ENCODE measurements at regions not wholly inside any gene's neighbourhood (a gene's known extent, or its start where the extent isn't known, plus 50 kb on each side); places are given as distances from the start of the nearest gene placed in this dataset.

DNA sequence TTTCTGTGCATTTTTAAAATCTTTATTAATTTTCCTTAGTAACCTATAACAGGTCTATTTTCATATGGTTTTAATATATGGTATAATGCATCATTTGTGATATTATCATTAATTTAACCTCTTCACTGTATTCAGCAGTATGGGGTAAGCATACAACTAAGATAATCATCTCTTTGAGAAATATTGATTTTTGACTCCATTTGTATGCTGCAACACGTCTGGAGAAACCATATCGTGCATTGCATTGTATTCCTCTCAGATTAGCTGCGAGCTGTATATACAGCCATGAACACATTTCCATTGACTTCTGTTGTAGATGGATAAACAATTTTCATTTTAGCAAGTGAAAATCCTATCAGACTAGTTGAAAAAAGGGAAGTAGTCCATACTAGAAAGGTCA lies 2275.8 kb upstream of the PCDH20 start:
- Histone ChIP-seq H3K27ac (ENCODE audit: low read depth, low read length) (no peak overlapping the region), H3K4me1 (ENCODE audit: control insufficient read depth, insufficient read depth, low read length) (no peaks in the 10 kb centered on the region), H3K9me3 (ENCODE audit: control insufficient read depth, insufficient read depth, low read depth, low read length) (peaks cover 11% of the 10 kb centered on the region), H3K9ac (ENCODE audit: low read length) (no peak overlapping the region), H3K27me3 (ENCODE audit: control insufficient read depth, insufficient read depth, low read length) (no peaks in the 10 kb centered on the region), H3K36me3 (ENCODE audit: control insufficient read depth, insufficient read depth, low read length) (no peaks in the 10 kb centered on the region), H3K4me3 (ENCODE audit: low read depth, low read length) (no peak overlapping the region)

DNA sequence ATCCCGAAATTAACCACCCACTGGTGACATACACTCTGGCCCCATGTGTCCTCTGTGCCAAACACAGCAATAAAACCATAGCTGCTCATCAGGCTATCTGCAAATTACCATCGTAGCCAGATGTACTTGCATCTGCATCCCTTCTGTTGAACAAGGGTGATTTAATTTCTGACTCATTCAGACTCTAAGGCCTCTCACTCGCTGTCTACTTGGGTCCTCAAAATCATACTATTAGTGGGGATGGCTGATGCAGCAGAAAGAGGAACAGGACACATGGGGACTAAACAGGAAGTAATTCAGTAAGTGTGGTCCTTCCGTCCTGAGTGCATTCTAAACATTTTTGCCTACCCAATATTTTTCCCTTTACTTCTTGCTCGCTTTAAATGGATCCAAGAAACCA lies 2275.0 kb upstream of the PCDH20 start:
- Histone ChIP-seq H3K4me3 (ENCODE audit: low read depth, low read length) (no peak overlapping the region), H3K27me3 (ENCODE audit: control insufficient read depth, insufficient read depth, low read length) (no peaks in the 10 kb centered on the region), H3K27ac (ENCODE audit: low read depth, low read length) (no peak overlapping the region), H3K4me1 (ENCODE audit: control insufficient read depth, insufficient read depth, low read length) (no peaks in the 10 kb centered on the region), H3K9me3 (ENCODE audit: control insufficient read depth, insufficient read depth, low read depth, low read length) (peaks cover 11% of the 10 kb centered on the region), H3K9ac (ENCODE audit: low read length) (no peak overlapping the region), H3K36me3 (ENCODE audit: control insufficient read depth, insufficient read depth, low read length) (no peaks in the 10 kb centered on the region)

DNA sequence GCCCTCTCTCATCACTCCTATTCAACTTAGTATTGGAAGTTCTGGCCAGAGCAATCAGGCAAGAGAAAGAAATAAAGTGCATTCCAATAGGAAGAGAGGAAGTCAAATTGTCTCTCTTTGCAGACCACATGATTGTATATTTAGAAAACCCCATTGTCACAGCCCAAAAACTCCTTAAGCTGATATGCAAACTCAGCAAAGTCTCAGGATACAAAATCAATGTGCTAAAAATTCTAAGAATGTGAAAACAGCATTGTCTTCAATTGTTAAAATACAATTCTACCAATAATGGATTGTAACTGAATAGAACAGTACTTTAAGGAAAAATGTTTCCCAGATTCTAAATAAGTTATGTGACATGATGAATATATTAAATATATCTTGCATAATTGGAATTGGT lies 2269.2 kb upstream of the PCDH20 start:
- Histone ChIP-seq H3K27ac (ENCODE audit: low read depth, low read length) (no peak overlapping the region), H3K36me3 (ENCODE audit: control insufficient read depth, insufficient read depth, low read length) (no peaks in the 10 kb centered on the region), H3K4me3 (ENCODE audit: low read depth, low read length) (no peak overlapping the region), H3K27me3 (ENCODE audit: control insufficient read depth, insufficient read depth, low read length) (no peaks in the 10 kb centered on the region), H3K9me3 (ENCODE audit: control insufficient read depth, insufficient read depth, low read depth, low read length) (no peaks in the 10 kb centered on the region; the same call in 1 of the 2 replicates), H3K4me1 (ENCODE audit: control insufficient read depth, insufficient read depth, low read length) (peaks cover 11% of the 10 kb centered on the region), H3K9ac (ENCODE audit: low read length) (no peak overlapping the region)

DNA sequence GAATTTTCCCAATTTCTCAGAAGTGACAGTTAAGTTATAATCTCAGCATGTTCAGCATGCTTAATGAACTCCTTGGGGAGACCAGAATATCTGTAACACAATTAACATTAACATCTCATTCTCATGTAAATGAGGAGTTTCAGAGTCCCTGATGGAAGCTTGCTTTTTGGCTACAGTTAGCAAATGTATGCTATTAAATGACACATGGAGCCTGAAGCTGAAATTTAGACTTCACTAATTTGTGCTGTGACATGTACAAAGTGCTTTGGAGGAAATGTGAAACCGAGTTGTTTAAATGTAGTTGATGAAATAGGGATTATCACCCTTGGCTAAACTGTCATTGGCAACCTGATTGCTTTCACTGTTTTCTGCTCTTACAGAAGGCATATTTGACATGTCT lies 2265.1 kb upstream of the PCDH20 start:
- Histone ChIP-seq H3K27ac (ENCODE audit: low read depth, low read length) (no peak overlapping the region), H3K36me3 (ENCODE audit: control insufficient read depth, insufficient read depth, low read length) (no peaks in the 10 kb centered on the region), H3K27me3 (ENCODE audit: control insufficient read depth, insufficient read depth, low read length) (no peaks in the 10 kb centered on the region), H3K9ac (ENCODE audit: low read length) (no peak overlapping the region), H3K4me1 (ENCODE audit: control insufficient read depth, insufficient read depth, low read length) (peaks cover 11% of the 10 kb centered on the region), H3K9me3 (ENCODE audit: control insufficient read depth, insufficient read depth, low read depth, low read length) (no peaks in the 10 kb centered on the region; the same call in 1 of the 2 replicates), H3K4me3 (ENCODE audit: low read depth, low read length) (no peak overlapping the region)

DNA sequence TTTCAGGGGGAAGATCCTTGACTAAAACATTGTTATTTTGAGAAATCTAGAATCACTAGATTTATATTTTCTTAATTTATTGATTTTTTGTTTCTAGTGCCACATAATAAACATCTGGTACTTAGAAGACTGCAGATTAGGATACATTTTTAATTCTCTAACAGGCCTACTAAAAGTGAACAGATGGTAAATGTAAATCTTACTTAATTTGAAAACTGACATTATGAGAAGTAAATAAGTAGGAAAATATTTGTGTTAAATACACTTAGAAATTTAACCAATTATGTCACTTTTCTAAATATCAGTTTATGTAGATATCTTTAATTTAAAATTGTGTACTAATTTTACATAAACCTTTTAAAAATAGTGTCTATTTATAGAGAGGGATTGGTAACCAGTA lies 2255.6 kb upstream of the PCDH20 start:
- no peaks in the 10 kb centered on the region for H3K4me1 ChIP-seq (ENCODE audit: control insufficient read depth, insufficient read depth, low read length)
- H3K27ac ChIP-seq (ENCODE audit: low read depth, low read length), result no peak overlapping the region
- no peak overlapping the region for H3K9ac ChIP-seq (ENCODE audit: low read length)
- no peaks in the 10 kb centered on the region for H3K27me3 ChIP-seq (ENCODE audit: control insufficient read depth, insufficient read depth, low read length)
- no peaks in the 10 kb centered on the region for H3K36me3 ChIP-seq (ENCODE audit: control insufficient read depth, insufficient read depth, low read length)
- H3K9me3 ChIP-seq (ENCODE audit: control insufficient read depth, insufficient read depth, low read depth, low read length), result no peaks in the 10 kb centered on the region
- H3K4me3 ChIP-seq (ENCODE audit: low read depth, low read length), result no peak overlapping the region

DNA sequence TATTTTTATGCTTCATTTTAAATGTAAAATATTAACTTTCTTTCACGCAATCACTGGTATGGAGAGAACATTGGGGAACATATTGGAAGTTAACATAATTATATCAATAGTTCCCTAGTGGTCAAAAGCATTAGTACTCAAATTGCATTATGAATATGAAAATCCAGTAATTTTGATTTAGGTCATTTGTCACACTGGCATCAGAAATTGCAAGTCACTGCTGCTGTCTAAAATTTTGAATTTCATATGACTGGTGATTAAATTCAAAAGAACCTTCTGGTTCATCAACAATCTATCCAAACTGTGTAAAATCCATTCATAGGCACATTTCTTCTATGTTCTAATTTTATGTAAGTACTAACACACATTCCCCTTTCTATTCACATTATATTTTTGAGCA lies 2235.7 kb upstream of the PCDH20 start:
- no peaks in the 10 kb centered on the region for H3K27me3 ChIP-seq (ENCODE audit: control insufficient read depth, insufficient read depth, low read length)
- H3K4me1 ChIP-seq (ENCODE audit: control insufficient read depth, insufficient read depth, low read length), result no peaks in the 10 kb centered on the region
- H3K4me3 ChIP-seq (ENCODE audit: low read depth, low read length), result no peak overlapping the region
- H3K36me3 ChIP-seq (ENCODE audit: control insufficient read depth, insufficient read depth, low read length), result no peaks in the 10 kb centered on the region
- H3K9me3 ChIP-seq (ENCODE audit: control insufficient read depth, insufficient read depth, low read depth, low read length), result no peaks in the 10 kb centered on the region
- H3K27ac ChIP-seq (ENCODE audit: low read depth, low read length), result no peak overlapping the region
- no peak overlapping the region for H3K9ac ChIP-seq (ENCODE audit: low read length)

DNA sequence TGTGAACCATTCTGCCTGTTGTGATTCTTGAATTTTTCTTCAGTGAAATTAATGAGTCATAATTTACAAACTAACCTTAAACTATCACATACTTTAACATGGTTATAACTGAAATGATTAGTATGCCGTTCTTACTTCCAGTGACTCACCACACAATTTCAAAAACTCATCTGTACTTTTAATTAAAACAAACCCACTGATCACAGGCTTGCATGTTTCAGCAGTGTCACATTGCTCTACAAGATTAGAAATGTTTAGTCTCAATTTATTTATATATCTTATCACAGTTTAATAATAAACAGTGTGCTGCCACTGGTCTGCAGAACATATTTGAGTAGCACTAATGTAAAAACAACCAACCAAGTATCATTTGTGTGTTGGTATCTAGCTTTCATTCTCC lies 2227.9 kb upstream of the PCDH20 start:
- Histone ChIP-seq H3K4me3 (ENCODE audit: low read depth, low read length) (no peak overlapping the region), H3K27ac (ENCODE audit: low read depth, low read length) (no peak overlapping the region), H3K36me3 (ENCODE audit: control insufficient read depth, insufficient read depth, low read length) (no peaks in the 10 kb centered on the region), H3K4me1 (ENCODE audit: control insufficient read depth, insufficient read depth, low read length) (no peaks in the 10 kb centered on the region), H3K27me3 (ENCODE audit: control insufficient read depth, insufficient read depth, low read length) (no peaks in the 10 kb centered on the region), H3K9ac (ENCODE audit: low read length) (no peak overlapping the region), H3K9me3 (ENCODE audit: control insufficient read depth, insufficient read depth, low read depth, low read length) (no peaks in the 10 kb centered on the region)

DNA sequence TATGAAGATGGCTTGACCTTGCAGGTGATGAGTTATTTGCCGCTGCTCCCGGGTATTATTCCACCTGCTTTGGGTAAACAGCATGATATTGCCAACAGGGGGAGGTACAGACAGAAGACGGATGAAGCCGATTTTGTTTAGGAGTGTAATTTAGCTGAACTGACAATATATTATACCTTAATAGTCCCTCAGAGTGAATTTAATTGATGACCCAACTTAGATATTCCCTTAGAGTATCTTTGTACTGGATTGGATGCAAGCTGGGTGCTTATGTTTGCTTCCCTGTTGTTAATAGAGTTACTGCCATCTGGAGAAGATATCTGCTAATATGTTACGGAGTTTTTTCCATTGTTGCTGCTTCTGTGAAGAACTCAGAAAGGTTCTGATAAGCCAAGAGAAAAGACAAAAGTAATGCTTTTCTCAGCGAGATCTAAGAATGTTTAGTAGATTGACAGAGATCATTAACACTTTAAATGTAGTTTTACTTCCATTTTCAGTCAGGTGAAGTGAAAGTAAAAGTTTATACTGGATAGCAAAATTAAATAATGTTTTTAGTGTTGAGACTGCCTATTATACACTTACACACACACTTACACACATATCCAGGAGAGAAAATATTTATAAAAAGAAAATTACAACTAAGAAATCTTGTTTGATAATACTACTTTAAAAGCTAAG lies 2220.8 kb upstream of the PCDH20 start:
- H3K9me3 ChIP-seq (ENCODE audit: control insufficient read depth, insufficient read depth, low read depth, low read length), result no peaks in the 10 kb centered on the region
- no peaks in the 10 kb centered on the region for H3K36me3 ChIP-seq (ENCODE audit: control insufficient read depth, insufficient read depth, low read length)
- no peak overlapping the region for H3K27ac ChIP-seq (ENCODE audit: low read depth, low read length)
- H3K4me3 ChIP-seq (ENCODE audit: low read depth, low read length), result no peak overlapping the region
- H3K9ac ChIP-seq (ENCODE audit: low read length), result no peak overlapping the region
- H3K4me1 ChIP-seq (ENCODE audit: control insufficient read depth, insufficient read depth, low read length), result no peaks in the 10 kb centered on the region
- no peaks in the 10 kb centered on the region for H3K27me3 ChIP-seq (ENCODE audit: control insufficient read depth, insufficient read depth, low read length)

DNA sequence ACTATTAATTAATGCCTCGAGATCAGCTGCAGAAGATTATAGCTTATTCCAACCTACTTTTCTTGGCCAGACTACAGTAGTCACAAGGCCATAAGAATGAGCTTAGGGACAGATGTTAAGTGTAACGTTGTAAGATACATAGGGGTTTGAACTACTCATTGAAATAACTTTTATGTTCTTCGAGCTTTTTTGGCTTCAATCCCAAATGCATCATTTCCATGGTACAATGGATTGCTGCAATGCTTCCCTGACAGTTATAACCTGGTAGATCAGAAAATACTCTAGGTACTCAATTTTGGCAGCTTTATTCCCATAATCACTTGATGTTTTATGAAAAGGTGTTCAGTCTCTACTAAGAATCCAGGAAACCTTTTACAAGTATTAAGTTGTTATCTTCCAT lies 2216.7 kb upstream of the PCDH20 start:
- H3K4me1 ChIP-seq (ENCODE audit: control insufficient read depth, insufficient read depth, low read length), result no peaks in the 10 kb centered on the region
- no peaks in the 10 kb centered on the region for H3K36me3 ChIP-seq (ENCODE audit: control insufficient read depth, insufficient read depth, low read length)
- H3K9me3 ChIP-seq (ENCODE audit: control insufficient read depth, insufficient read depth, low read depth, low read length), result no peaks in the 10 kb centered on the region
- no peak overlapping the region for H3K4me3 ChIP-seq (ENCODE audit: low read depth, low read length)
- no peak overlapping the region for H3K9ac ChIP-seq (ENCODE audit: low read length)
- H3K27me3 ChIP-seq (ENCODE audit: control insufficient read depth, insufficient read depth, low read length), result no peaks in the 10 kb centered on the region
- H3K27ac ChIP-seq (ENCODE audit: low read depth, low read length), result no peak overlapping the region

DNA sequence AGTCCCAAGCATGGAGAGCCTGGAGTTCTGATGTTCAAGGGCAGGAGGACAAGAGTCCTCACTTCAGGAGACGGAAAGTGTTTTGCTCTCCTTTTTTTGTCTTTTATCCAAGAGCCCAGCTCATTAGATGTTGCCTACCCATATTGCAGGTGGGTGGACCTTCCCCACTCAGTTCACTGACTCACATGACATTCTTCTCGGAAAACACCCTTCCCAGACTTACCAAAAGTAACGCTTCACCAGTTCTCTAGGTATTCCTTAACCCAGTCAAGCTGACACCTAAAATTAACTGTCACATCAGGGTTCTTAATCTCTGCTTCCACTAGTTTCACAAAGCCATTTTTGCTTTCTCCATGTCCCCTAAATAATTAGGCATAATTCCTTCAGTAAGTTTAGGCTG lies 2215.4 kb upstream of the PCDH20 start:
- Histone ChIP-seq H3K4me3 (ENCODE audit: low read depth, low read length) (no peak overlapping the region), H3K9ac (ENCODE audit: low read length) (no peak overlapping the region), H3K36me3 (ENCODE audit: control insufficient read depth, insufficient read depth, low read length) (no peaks in the 10 kb centered on the region), H3K27me3 (ENCODE audit: control insufficient read depth, insufficient read depth, low read length) (no peaks in the 10 kb centered on the region), H3K27ac (ENCODE audit: low read depth, low read length) (no peak overlapping the region), H3K4me1 (ENCODE audit: control insufficient read depth, insufficient read depth, low read length) (no peaks in the 10 kb centered on the region), H3K9me3 (ENCODE audit: control insufficient read depth, insufficient read depth, low read depth, low read length) (no peaks in the 10 kb centered on the region)

DNA sequence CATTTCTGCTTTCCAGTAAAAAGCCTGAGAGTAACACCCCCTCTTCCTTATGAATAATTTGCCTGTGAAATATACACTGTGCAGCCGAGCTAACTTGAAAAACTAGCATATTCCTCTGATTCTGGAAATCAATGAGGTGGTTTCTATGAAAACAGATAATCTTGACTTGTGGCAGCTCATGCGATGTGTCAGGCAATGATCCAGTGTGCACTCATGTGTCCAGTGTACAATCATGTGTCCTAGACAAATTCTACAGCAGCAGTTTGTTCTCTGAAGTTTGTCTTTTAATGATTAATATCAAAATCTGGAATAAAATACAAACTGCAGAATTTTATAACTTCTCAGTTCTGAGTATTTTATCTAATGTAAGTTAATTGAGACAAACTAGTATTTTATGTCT lies 2213.9 kb upstream of the PCDH20 start:
- Histone ChIP-seq H3K4me3 (ENCODE audit: low read depth, low read length) (no peak overlapping the region), H3K36me3 (ENCODE audit: control insufficient read depth, insufficient read depth, low read length) (no peaks in the 10 kb centered on the region), H3K9ac (ENCODE audit: low read length) (no peak overlapping the region), H3K27ac (ENCODE audit: low read depth, low read length) (no peak overlapping the region), H3K9me3 (ENCODE audit: control insufficient read depth, insufficient read depth, low read depth, low read length) (no peaks in the 10 kb centered on the region), H3K27me3 (ENCODE audit: control insufficient read depth, insufficient read depth, low read length) (no peaks in the 10 kb centered on the region), H3K4me1 (ENCODE audit: control insufficient read depth, insufficient read depth, low read length) (no peaks in the 10 kb centered on the region)

DNA sequence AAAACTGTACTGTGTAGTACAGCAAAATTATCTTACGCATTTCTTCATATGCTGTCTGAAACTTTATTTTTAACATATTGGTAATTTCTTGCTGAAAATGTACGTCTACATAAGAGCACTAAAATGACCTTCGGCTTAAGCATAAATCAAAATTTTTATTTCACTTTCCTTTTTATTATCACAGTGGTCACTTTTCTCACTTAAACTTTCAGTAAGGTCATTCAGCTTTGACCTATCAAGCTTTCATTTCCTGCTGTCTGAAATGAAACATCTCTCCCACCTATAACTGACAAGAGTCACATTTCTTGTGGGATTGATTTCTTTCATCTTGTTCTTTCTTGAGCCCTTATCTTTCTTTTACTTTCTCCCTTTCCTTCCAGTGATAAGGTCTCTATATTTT lies 2212.7 kb upstream of the PCDH20 start:
- Histone ChIP-seq H3K4me1 (ENCODE audit: control insufficient read depth, insufficient read depth, low read length) (no peaks in the 10 kb centered on the region), H3K27me3 (ENCODE audit: control insufficient read depth, insufficient read depth, low read length) (no peaks in the 10 kb centered on the region), H3K4me3 (ENCODE audit: low read depth, low read length) (no peak overlapping the region), H3K9ac (ENCODE audit: low read length) (no peak overlapping the region), H3K36me3 (ENCODE audit: control insufficient read depth, insufficient read depth, low read length) (no peaks in the 10 kb centered on the region), H3K27ac (ENCODE audit: low read depth, low read length) (no peak overlapping the region), H3K9me3 (ENCODE audit: control insufficient read depth, insufficient read depth, low read depth, low read length) (no peaks in the 10 kb centered on the region)
